ENCODE measurements at regions not wholly inside any gene's neighbourhood (a gene's known extent, or its start where the extent isn't known, plus 50 kb on each side); places are given as distances from the start of the nearest gene placed in this dataset.
A peak's percentile ranks its signal among the peaks of the same experiment; 100 is the strongest.

- TF ChIP-seq EP300 (IDR thresholded peaks at IDR 0.05; ENCODE audit: borderline replicate concordance in 1 of 2, low read depth in 2 of 2, low read length in 2 of 2) (no peak), EGR1 (IDR thresholded peaks at IDR 0.05; ENCODE audit: borderline replicate concordance, low read depth, low read length) (no peak), ATF3 (IDR thresholded peaks at IDR 0.05; ENCODE audit: insufficient read depth, low read depth, low read length) (no peak), CBX8 (IDR thresholded peaks at IDR 0.05; ENCODE audit: borderline replicate concordance, low read depth, low read length) (no peak), SIX5 (IDR thresholded peaks at IDR 0.05; ENCODE audit: low read depth, low read length) (no peak), KDM4A (IDR thresholded peaks at IDR 0.05; ENCODE audit: low read depth, low read length, severe bottlenecking) (no peak), CREB1 (IDR thresholded peaks at IDR 0.05) (no peak), SIRT6 (IDR thresholded peaks at IDR 0.05; ENCODE audit: low read length) (no peak), YY1 (IDR thresholded peaks at IDR 0.05; ENCODE audit: low read depth, low read length) (no peak), MAFK (IDR thresholded peaks at IDR 0.05; ENCODE audit: low read depth, low read length) (no peak), CHD1 (IDR thresholded peaks at IDR 0.05; ENCODE audit: low read depth, low read length) (no peak), BCL11A (IDR thresholded peaks at IDR 0.05; ENCODE audit: low read depth in 2 of 2, low read length in 2 of 2) (no peak)
- no peaks in the 10 kb centered on the region for H3K36me3 ChIP-seq (ENCODE audit: control insufficient read depth in 2 of 4, insufficient read depth in 4 of 4, low read length in 3 of 4)
- no peak overlapping the region for H2AFZ ChIP-seq (ENCODE audit: low read length)
- H3K9me3 ChIP-seq (ENCODE audit: insufficient read depth in 2 of 2, low read depth in 1 of 2, low read length in 1 of 2): no peaks in the 10 kb centered on the region
- no peak overlapping the region for H3K14ac ChIP-seq (ENCODE audit: insufficient read length)
- no peak overlapping the region for H2BK20ac ChIP-seq (ENCODE audit: low read length)
- H3K23me2 ChIP-seq (ENCODE audit: low read depth, low read length): no peaks in the 10 kb centered on the region
- ChIA-PET CTCF (ENCODE audit: partially characterized antibody) (no interaction called here), POLR2A (ENCODE audit: partially characterized antibody) (no interaction called here)
- H3K4me2 ChIP-seq (ENCODE audit: insufficient read depth in 1 of 2, low read depth in 2 of 2, low read length in 2 of 2): no peak overlapping the region
- H3K9ac ChIP-seq (replicated peaks in 1 of 4; ENCODE audit: extremely low read depth in 1 of 4, low read depth in 3 of 4, low read length in 3 of 4): no peak overlapping the region
- H2BK12ac ChIP-seq (ENCODE audit: low read depth, low read length): no peak overlapping the region
- H4K91ac ChIP-seq (replicated peaks; ENCODE audit: insufficient read length, low read length): no peak overlapping the region
- H3K4me3 ChIP-seq (ENCODE audit: extremely low read depth in 1 of 4, insufficient read depth in 2 of 4, low read depth in 3 of 4, low read length in 4 of 4): no peak overlapping the region
- no peaks in the 10 kb centered on the region for H4K20me1 ChIP-seq (replicated peaks in 1 of 2; ENCODE audit: control insufficient read depth in 1 of 2, insufficient read depth in 2 of 2, low read length in 2 of 2)
- H3K27ac ChIP-seq (ENCODE audit: low read depth, low read length): no peak overlapping the region
- H2AK5ac ChIP-seq (ENCODE audit: low read depth, low read length): no peak overlapping the region
- H2BK15ac ChIP-seq (ENCODE audit: low read length): no peak overlapping the region
- H3K4ac ChIP-seq (replicated peaks; ENCODE audit: insufficient read length, low read depth, low read length): no peak overlapping the region
- no peaks in the 10 kb centered on the region for H3K27me3 ChIP-seq (replicated peaks in 1 of 4; ENCODE audit: control insufficient read depth in 3 of 4, extremely low read depth in 1 of 4, insufficient read depth in 3 of 4, low read length in 3 of 4)
- no peak overlapping the region for H3K56ac ChIP-seq (replicated peaks; ENCODE audit: insufficient read length, low read depth, low read length)
- WGBS, 2 experiments (ENCODE audit: extremely low coverage in 1 of 2, insufficient coverage in 1 of 2, insufficient read length in 1 of 2, insufficient replicate concordance in 2 of 2, low coverage in 1 of 2, low lambda C conversion rate in 2 of 2, missing lambda C conversion rate in 1 of 2): 93% methylated on average over 11 of the region's 11 CpGs; no CpG with 5 or more reads in 1 of the 2 experiments
- no peak overlapping the region for H2BK120ac ChIP-seq (replicated peaks; ENCODE audit: low read depth, low read length)
- H3K4me1 ChIP-seq (replicated peaks in 1 of 4; ENCODE audit: control insufficient read depth in 3 of 4, insufficient read depth in 4 of 4, low read length in 3 of 4): no peaks in the 10 kb centered on the region; a peak in 1 of 7 replicates
- 0 out of 2 replicates have a peak overlapping the region, but pooled peaks have one; percentile 53 for H4K8ac ChIP-seq (ENCODE audit: extremely low read depth, insufficient read depth, low read length)
- no peak overlapping the region for H4K5ac ChIP-seq (ENCODE audit: insufficient read length, low read depth, low read length)
- DNase-seq (ENCODE audit: low read depth in 1 of 2, low spot score in 2 of 2) (no peak), FAIRE-seq (no peak)
- no peaks in the 10 kb centered on the region for H3K79me2 ChIP-seq (ENCODE audit: control insufficient read depth in 1 of 2, insufficient read depth in 2 of 2, low read length in 2 of 2)
- H3K18ac ChIP-seq (ENCODE audit: extremely low read depth, low read length): no peak overlapping the region
- no peaks in the 10 kb centered on the region for H3K79me1 ChIP-seq (ENCODE audit: low read depth, low read length)
- no peak overlapping the region for H2BK5ac ChIP-seq (ENCODE audit: low read depth, low read length)
- H3K23ac ChIP-seq (ENCODE audit: insufficient read length): no peak overlapping the region
Observed at GRCh38 chr10:43959364-43960134, 310.9 kb upstream of the ZNF32 start.

Data from H1 (cell line).